HG03159 (cell line): ENCODE measurements at regions not wholly inside any gene's neighbourhood (a gene's known extent, or its start where the extent isn't known, plus 50 kb on each side); places are given as distances from the start of the nearest gene placed in this dataset.
A peak's percentile ranks its signal among the peaks of the same experiment; 100 is the strongest.

Experiments used
- ATAC-seq: cut with Tn5 transposase; IDR thresholded peaks from one replicate; pipeline ENCODE4 v1.9.1; 2021; ENCODE audit warnings: mild to moderate bottlenecking, moderate library complexity; ENCODE audit not compliant: unreplicated experiment

- ATAC-seq, result no peak
Measured at GRCh38 chr10:118835682-118836326, 81.0 kb upstream of the CACUL1 start.

- no peak for ATAC-seq
Measured at GRCh38 chr10:118838364-118838763, 83.6 kb upstream of the CACUL1 start.

- no peak for ATAC-seq
Measured at GRCh38 chr10:118839348-118839747, 84.6 kb upstream of the CACUL1 start.

- ATAC-seq, result no peak
Measured at GRCh38 chr10:118840071-118840775, 85.5 kb upstream of the CACUL1 start.

- no peak for ATAC-seq
Measured at GRCh38 chr10:118840776-118841468, 86.2 kb upstream of the CACUL1 start.

DNA sequence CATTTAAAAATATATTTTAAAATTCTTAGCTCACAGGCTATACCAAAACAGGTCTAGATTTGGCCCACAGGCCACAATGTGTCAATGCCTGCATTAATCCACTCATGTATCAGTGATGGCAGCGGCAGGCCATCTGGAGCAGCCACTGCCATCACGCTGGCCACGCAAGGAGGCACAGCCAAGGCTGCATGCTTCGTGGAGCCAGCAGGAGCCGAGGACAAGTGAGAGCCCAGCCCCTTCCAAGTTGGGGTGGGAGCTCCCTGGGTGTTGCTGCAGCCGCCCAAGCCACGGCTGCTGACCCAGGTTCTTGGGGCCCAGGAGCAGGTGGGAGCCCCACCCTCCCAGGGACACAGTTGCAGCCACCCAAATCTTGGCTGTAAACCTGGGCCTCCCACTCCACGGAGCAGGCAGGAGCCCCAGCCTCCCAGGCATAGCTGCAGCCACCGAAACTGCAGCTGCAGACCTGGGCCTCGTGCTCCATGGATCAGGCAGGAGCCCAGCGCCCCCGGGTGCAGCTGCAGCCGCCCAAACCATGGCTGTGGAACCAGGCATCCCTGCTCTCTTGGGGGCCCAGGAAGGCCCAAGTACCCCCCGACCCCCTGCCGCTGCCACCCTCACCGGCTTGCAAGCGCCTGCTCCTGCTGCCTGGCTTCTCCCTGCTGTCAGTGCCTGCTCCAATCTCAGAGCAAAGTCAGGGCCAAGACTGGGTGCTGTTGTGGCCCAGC, 87.3 kb upstream of the CACUL1 start:
- ATAC-seq, result no peak

GRCh38 chr10:118842843-118843624, 88.3 kb upstream of the CACUL1 start:
- no peak for ATAC-seq

GRCh38 chr10:118843647-118844265, 89.0 kb upstream of the CACUL1 start:
- no peak for ATAC-seq

GRCh38 chr10:118844731-118845521, 90.2 kb upstream of the CACUL1 start:
- ATAC-seq, result no peak

DNA sequence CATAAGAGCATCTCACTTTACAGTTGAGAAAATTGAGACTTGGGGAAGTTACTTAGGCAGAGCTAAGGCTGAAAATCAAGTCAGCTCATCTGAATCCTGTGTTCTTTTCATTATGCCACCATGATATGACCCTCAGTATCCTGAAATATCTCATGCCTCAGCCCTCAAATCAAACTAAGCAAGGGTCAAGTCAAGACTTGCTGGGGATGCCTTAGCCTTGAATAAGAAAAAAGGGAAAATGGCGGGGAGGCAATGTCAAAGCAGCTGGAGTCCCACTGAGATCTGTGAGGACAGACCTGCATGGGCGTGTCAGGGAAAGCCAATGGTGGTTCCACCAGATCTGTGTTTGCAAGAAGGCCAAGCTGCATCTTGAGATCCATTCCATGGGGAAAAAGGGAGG, 91.0 kb upstream of the CACUL1 start:
- ATAC-seq, result no peak

GRCh38 chr10:118850418-118851061, 95.8 kb upstream of the CACUL1 start:
- ATAC-seq, result no peak

GRCh38 chr10:118851062-118852035, 96.6 kb upstream of the CACUL1 start:
- ATAC-seq, result peak; percentile 74

DNA sequence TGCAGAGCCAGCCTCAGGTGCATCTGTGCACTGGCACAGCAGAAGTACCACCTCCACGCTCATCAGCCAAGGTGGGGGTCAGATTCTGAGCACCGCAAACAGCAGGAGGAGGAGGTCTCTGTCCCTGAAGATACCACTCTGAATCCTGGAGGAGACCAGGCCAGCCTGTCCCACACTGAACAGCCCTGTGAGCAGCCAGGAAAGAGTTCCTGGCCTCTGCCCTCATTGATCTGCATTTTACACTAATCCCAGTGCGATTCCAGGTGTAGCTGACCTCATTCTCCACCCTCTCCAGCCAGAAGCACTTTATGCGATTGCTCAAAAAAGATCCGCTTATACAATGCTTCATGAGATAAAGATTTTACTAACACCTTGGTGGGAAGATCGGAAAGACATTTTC, 99.1 kb upstream of the CACUL1 start:
- ATAC-seq, result no peak

DNA sequence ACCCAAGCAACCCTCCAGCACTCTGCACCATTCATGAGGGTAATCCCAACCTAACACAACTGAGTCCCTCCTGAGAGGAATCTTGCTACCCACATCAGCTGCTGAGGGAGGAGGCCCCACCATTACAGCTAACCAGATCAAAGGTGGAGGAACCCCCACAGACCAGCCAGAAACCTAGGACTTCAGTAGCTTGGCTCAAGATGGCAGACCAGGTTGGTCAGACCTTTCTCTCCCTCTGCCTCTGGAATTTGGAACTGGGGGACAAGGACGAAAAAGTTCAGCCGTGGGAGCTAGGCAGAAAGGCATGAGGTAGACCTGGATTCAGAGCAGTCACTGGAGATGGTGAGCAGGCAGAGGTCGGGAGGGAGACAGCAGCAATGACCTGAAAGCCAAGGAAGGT, 101.3 kb upstream of the CACUL1 start:
- no peak for ATAC-seq

- no peak for ATAC-seq
Measured at GRCh38 chr10:118865998-118866693, 111.4 kb upstream of the CACUL1 start.

GRCh38 chr10:118867768-118868167, 113.0 kb upstream of the CACUL1 start:
- no peak for ATAC-seq

DNA sequence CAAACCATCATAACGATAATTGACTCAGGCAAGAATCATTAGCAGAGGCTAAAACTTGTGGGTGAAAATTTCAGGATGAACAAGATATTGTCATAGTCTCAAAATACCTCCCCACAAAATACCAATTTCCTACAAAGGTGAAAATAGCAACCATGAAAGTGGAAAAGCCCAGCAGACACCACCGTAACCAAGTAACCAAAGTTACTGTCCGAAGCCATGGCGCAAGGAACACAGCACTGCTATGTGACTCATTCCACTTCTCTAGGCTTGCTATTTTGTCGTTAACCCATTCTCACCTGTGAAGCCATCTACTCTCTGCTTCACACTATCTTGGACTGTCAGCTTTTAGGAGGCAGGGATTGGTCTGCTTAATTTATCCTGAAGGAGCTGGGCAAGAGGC, 113.8 kb upstream of the CACUL1 start:
- no peak for ATAC-seq
